Upper lobe of left lung (tissue), 6 donors: ENCODE measurements at regions not wholly inside any gene's neighbourhood (a gene's known extent, or its start where the extent isn't known, plus 50 kb on each side); places are given as distances from the start of the nearest gene placed in this dataset.
"Not testable (repeated sequence)": the region's sequence is repeated elsewhere in the genome, so short reads cannot be mapped to it uniquely, and the experiment has no call there.

Experiments used
- ATAC-seq, 2 donors: fragments of 200-7000 bp; cut with Tn5 transposase; one replicate each; pipeline ENCODE4 v1.9.1; 2022; ENCODE audit warnings: mild to moderate bottlenecking in 2 of 2, moderate library complexity in 2 of 2; ENCODE audit not compliant: low FRiP score in 2 of 2
- DNase-seq, 2 donors: peaks; one replicate each; pipeline ENCODE4 v3.0.0-alpha.2; 2019 to 2020
- H3K27ac ChIP-seq, 4 donors: fragments of 200-600 bp; sonication (generic); one replicate each; pipeline ENCODE4 v1.5.1; 2016 to 2019
- H3K27me3 ChIP-seq, 4 donors: fragments of 200-600 bp; sonication (generic); one replicate each; pipeline ENCODE4 v1.5.1; 2017 to 2019
- H3K36me3 ChIP-seq, 4 donors: fragments of 200-600 bp; sonication (generic); one replicate each; pipeline ENCODE4 v1.5.1; 2016 to 2019
- H3K4me1 ChIP-seq, 4 donors: fragments of 200-600 bp; sonication (generic); one replicate each; pipeline ENCODE4 v1.5.1; 2018 to 2019
- H3K4me3 ChIP-seq, 4 donors: fragments of 200-600 bp; sonication (generic); one replicate each; pipeline ENCODE4 v1.5.1; 2017 to 2019; ENCODE audit warnings: mild to moderate bottlenecking in 2 of 4, moderate library complexity in 1 of 4
- H3K9me3 ChIP-seq, 4 donors: fragments of 200-600 bp; sonication (generic); one replicate each; pipeline ENCODE4 v1.5.1; 2018 to 2019
- CTCF ChIP-seq, 6 experiments: fragments of 450-650 bp in 4 of 6; fragments of 200-600 bp in 2 of 6; sonication (generic) in 2 of 6; IDR thresholded peaks; one replicate each; pipeline ENCODE4 v1.5.1; 2016 to 2019; ENCODE audit warnings: antibody characterized with exemption in 6 of 6
- EP300 ChIP-seq, 4 donors: sonication (generic); formaldehyde crosslinking; IDR thresholded peaks; one replicate each; pipeline ENCODE4 v1.5.1; 2017; ENCODE audit warnings: antibody characterized with exemption in 4 of 4, control low read depth in 2 of 4
- POLR2A ChIP-seq, 4 donors: fragments of 450-650 bp; IDR thresholded peaks; one replicate each; pipeline ENCODE4 v1.5.1; 2016 to 2017; ENCODE audit warnings: antibody characterized with exemption in 4 of 4, mild to moderate bottlenecking in 2 of 4
- POLR2AphosphoS5 ChIP-seq, 2 donors: sonication (generic); formaldehyde crosslinking; IDR thresholded peaks; one replicate each; pipeline ENCODE4 v1.5.1; 2017; ENCODE audit warnings: antibody characterized with exemption in 2 of 2
- WGBS, 2 donors: methylation state at CpG; one replicate each; pipeline ENCODE4 v1.1.5; 2017 to 2018; 5-methylcytosine and 5-hydroxymethylcytosine counted together
- donor health status: DM: no; HTN: no; CAD: no; lungs with moderate emphysema.
- donor health status: DM: no; HTN: yes; CAD: no; lungs with severe emphysema.

GRCh38 chr5:130759061-130759460 is 406.0 kb downstream of the HINT1 start:
- Histone ChIP-seq H3K9me3 (no peaks in the 10 kb centered on the region), H3K27me3 (no peaks in the 10 kb centered on the region), H3K4me3 (no peak overlapping the region), H3K27ac (no peak overlapping the region), H3K36me3 (no peaks in the 10 kb centered on the region), H3K4me1 (no peaks in the 10 kb centered on the region)
- 65 to 77% methylated on average over 3 of the region's 3 CpGs for WGBS, 2 donors
- ATAC-seq = no peak
- TF ChIP-seq POLR2A (IDR thresholded peaks at IDR 0.05) (no peak), EP300 (IDR thresholded peaks at IDR 0.05) (no peak), CTCF (IDR thresholded peaks at IDR 0.05) (no peak)
- no peak for DNase-seq

DNA sequence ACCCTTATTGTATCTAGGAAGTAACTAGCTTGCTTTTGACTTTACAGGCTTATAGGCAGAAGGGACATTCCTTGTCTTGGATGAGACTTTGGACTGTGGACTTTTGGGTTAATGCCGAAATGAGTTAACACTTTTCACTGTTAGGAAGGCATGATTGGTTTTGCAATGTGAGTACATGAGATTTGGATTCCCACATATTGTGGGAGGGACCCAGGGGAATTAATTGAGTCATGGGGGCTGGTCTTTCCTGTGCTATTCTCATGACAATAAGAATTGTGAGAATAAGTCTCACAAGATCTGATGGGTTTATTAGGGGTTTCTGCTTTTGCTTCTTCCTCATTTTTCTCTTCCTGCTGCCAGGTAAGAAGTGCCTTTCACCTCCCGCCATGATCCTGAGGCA is 417.5 kb downstream of the HINT1 start:
- H3K27ac ChIP-seq = no peak overlapping the region
- H3K4me3 ChIP-seq = no peak overlapping the region
- DNase-seq (no peak), ATAC-seq (no peak)
- WGBS, 2 donors = 89 to 97% methylated on average over 2 of the region's 2 CpGs
- TF ChIP-seq EP300 (IDR thresholded peaks at IDR 0.05) (no peak), POLR2A (IDR thresholded peaks at IDR 0.05) (no peak), CTCF (IDR thresholded peaks at IDR 0.05) (no peak), POLR2AphosphoS5 (IDR thresholded peaks at IDR 0.05) (no peak)
- no peaks in the 10 kb centered on the region for H3K4me1 ChIP-seq
- H3K9me3 ChIP-seq = no peaks in the 10 kb centered on the region
- H3K27me3 ChIP-seq = no peaks in the 10 kb centered on the region
- no peaks in the 10 kb centered on the region for H3K36me3 ChIP-seq

DNA sequence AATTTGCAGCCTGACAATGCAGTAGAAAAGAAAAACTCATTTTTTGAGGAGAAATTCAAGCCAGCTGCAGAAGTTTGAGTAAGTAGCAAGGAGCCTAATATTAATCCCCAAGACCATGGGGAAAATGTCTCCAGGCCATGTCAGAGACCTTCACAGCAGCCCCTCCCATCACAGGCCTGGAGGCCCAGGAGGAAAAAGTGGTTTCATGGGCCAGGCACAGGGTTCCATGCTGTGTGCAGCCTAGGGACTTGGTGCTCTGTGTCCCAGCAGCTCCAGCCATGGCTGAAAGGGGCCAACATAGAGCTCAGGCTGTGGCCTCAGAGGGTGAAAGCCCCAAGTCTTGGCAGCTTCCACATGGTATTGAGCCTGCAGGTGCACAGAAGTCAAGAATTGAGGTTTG is 418.4 kb downstream of the HINT1 start:
- H3K4me1 ChIP-seq, ATAC-seq, DNase-seq, H3K9me3 ChIP-seq, H3K27ac ChIP-seq, H3K27me3 ChIP-seq, H3K4me3 ChIP-seq, H3K36me3 ChIP-seq: not testable (repeated sequence)

DNA sequence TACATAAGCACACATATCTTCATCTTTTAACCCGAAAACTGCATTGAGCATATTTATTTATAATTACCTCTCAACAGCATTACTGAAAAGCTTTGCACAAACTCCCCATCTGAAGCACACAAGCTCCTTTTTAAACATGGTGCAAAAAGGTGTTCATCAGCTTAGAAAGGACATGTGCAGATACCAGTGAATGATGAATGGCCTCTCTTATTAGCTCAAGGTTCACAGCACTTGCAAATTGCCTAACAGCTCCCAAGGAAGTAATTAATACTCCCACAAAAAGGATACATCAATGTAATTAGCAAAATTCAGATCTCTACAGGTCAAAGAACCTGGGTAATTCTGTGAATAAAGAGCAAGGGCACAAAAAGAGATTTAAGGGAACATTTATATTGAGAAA is 422.0 kb downstream of the HINT1 start:
- H3K4me3 ChIP-seq = no peak overlapping the region
- TF ChIP-seq POLR2A (IDR thresholded peaks at IDR 0.05) (no peak), POLR2AphosphoS5 (IDR thresholded peaks at IDR 0.05) (no peak), EP300 (IDR thresholded peaks at IDR 0.05) (no peak), CTCF (IDR thresholded peaks at IDR 0.05) (no peak)

DNA sequence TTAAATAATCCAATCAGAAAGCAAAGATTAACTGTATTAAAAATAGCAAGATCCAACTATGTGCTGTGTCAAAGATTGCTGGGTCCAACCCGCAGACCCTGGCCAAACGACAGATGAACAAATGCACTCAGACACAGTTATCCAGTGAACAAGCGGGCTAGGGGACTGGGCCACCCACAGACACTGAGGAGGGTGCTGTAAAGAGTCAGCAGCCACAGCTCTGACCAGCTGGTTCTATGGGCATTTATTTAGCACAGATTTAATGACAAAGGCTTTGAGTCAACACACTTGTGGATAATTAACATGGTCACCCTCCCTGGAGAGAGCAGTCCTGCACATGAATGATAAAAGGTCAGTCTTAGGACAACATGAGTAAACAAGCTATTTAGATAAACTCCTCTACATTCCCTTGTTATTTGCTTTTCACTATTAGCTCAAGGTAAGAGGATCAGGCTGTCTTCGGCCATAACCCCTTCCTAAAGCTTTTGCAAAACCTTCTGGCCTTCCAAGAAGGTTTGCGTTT is 424.9 kb downstream of the HINT1 start:
- 81 to 91% methylated on average over 5 of the region's 5 CpGs for WGBS, 2 donors
- Histone ChIP-seq H3K36me3 (no peaks in the 10 kb centered on the region), H3K4me1 (no peaks in the 10 kb centered on the region), H3K4me3 (no peak overlapping the region), H3K27me3 (no peaks in the 10 kb centered on the region), H3K9me3 (peaks cover 3 to 12% (median 7%) of the 10 kb centered on the region in 4 donors), H3K27ac (no peak overlapping the region)
- TF ChIP-seq EP300 (IDR thresholded peaks at IDR 0.05) = no peak
- no peak for TF ChIP-seq POLR2AphosphoS5 (IDR thresholded peaks at IDR 0.05)
- no peak for TF ChIP-seq CTCF (IDR thresholded peaks at IDR 0.05)
- TF ChIP-seq POLR2A (IDR thresholded peaks at IDR 0.05) = no peak
- DNase-seq (no peak), ATAC-seq (no peak)

More for the DNA sequence above, 422.0 kb downstream of the HINT1 start:
- H3K4me1 ChIP-seq = no peaks in the 10 kb centered on the region
- peaks cover 3 to 12% (median 7%) of the 10 kb centered on the region in 4 donors for H3K9me3 ChIP-seq
- 83 to 84% methylated on average over 1 of the region's 1 CpG for whole genome bisulfite sequencing, 2 donors
- H3K27ac ChIP-seq = no peak overlapping the region
- no peaks in the 10 kb centered on the region for H3K36me3 ChIP-seq
- no peak for ATAC-seq
- no peaks in the 10 kb centered on the region for H3K27me3 ChIP-seq
- DNase-seq = no peak
